IMR-90 (cell line): ENCODE measurements at regions not wholly inside any gene's neighbourhood (a gene's known extent, or its start where the extent isn't known, plus 50 kb on each side); places are given as distances from the start of the nearest gene placed in this dataset.

ENCODE experiments used
- ATAC-seq: fragments of 200-7000 bp; cut with Tn5 transposase; 2 replicates; pipeline ENCODE4 v1.9.1; 2020; ENCODE audit warnings: low read depth, mild to moderate bottlenecking, moderate library complexity
- BruUV-seq: library from RNA; stranded (reverse); fragments of 400-500 nt; replicated peaks from 2 replicates; lab custom pipeline; 2021; lab: Mats Ljungman, UMichigan
- CTCF ChIA-PET: fragments of 300-600 bp; formaldehyde crosslinking; extraction: SDS; loops from one replicate; lab custom pipeline; 2021; ENCODE audit warnings: antibody characterized with exemption; lab: Yijun Ruan, JAX
- POLR2A ChIA-PET: fragments of 300-600 bp; sonication (Branson Sonifier 250); formaldehyde crosslinking; loops from one replicate; lab custom pipeline; 2022; ENCODE audit warnings: antibody characterized with exemption; ENCODE audit not compliant: unreplicated experiment; lab: Charles Lee
- DNase-seq: peaks from one replicate; pipeline ENCODE4 v3.0.0; 2013
- H2AFZ ChIP-seq: replicated peaks from 2 replicates; pipeline ENCODE3; 2013; ENCODE audit warnings: low read length, mild to moderate bottlenecking; ENCODE audit not compliant: poor library complexity
- H2AK5ac ChIP-seq: 2 replicates; pipeline ENCODE4 v1.6.1; 2013; ENCODE audit warnings: low read depth, low read length, inconsistent platforms
- H2AK9ac ChIP-seq: replicated peaks from 2 replicates; pipeline ENCODE3; 2013; ENCODE audit warnings: mild to moderate bottlenecking, low read depth, low read length, moderate library complexity; ENCODE audit not compliant: poor library complexity
- H2BK120ac ChIP-seq: 2 replicates; pipeline ENCODE4 v1.6.1; 2013; ENCODE audit warnings: low read depth, low read length, inconsistent platforms
- H2BK15ac ChIP-seq: 3 replicates; pipeline ENCODE4 v1.6.1; 2013; ENCODE audit warnings: low read depth, low read length, inconsistent platforms
- H2BK20ac ChIP-seq: 2 replicates; pipeline ENCODE4 v1.6.1; 2013; ENCODE audit warnings: low read depth, mild to moderate bottlenecking, inconsistent platforms, low read length, moderate library complexity
- H2BK5ac ChIP-seq: 2 replicates; pipeline ENCODE4 v1.6.1; 2013; ENCODE audit warnings: mild to moderate bottlenecking, low read depth, low read length, inconsistent platforms; ENCODE audit not compliant: poor library complexity, severe bottlenecking
- H3K14ac ChIP-seq: replicated peaks from 2 replicates; pipeline ENCODE4 v1.6.1; 2013; ENCODE audit warnings: low read depth, low read length, inconsistent platforms
- H3K18ac ChIP-seq: 2 replicates; pipeline ENCODE4 v1.6.1; 2013; ENCODE audit warnings: low read depth, low read length, control low read depth
- H3K23ac ChIP-seq: 2 replicates; pipeline ENCODE4 v1.6.1; 2013; ENCODE audit warnings: low read depth, low read length, inconsistent platforms
- H3K27ac ChIP-seq: 2 replicates; pipeline ENCODE4 v1.5.1; 2013; ENCODE audit warnings: mild to moderate bottlenecking, control low read depth, low read length; ENCODE audit not compliant: insufficient read depth
- H3K27me3 ChIP-seq: 2 replicates; pipeline ENCODE4 v1.6.1; 2013; ENCODE audit warnings: low read length; ENCODE audit not compliant: control insufficient read depth, insufficient read depth
- H3K36me3 ChIP-seq: 2 replicates; pipeline ENCODE4 v1.6.1; 2013; ENCODE audit warnings: low read length, mixed read lengths; ENCODE audit not compliant: control insufficient read depth, insufficient read depth
- H3K4ac ChIP-seq: 2 replicates; pipeline ENCODE4 v1.6.1; 2013; ENCODE audit warnings: low read depth, low read length, inconsistent platforms
- H3K4me1 ChIP-seq: 2 replicates; pipeline ENCODE4 v1.6.1; 2013; ENCODE audit warnings: low read length, mixed read lengths; ENCODE audit not compliant: control insufficient read depth, insufficient read depth
- H3K4me2 ChIP-seq: 2 replicates; pipeline ENCODE4 v1.6.1; 2013; ENCODE audit warnings: low read depth, mild to moderate bottlenecking, control low read depth, low read length, moderate library complexity
- H3K4me3 ChIP-seq: 2 replicates; pipeline ENCODE4 v1.5.1; 2013; ENCODE audit warnings: low read depth, mild to moderate bottlenecking, control low read depth, low read length, moderate library complexity; ENCODE audit not compliant: insufficient read depth
- H3K56ac ChIP-seq: 2 replicates; pipeline ENCODE4 v1.6.1; 2013; ENCODE audit warnings: low read length, inconsistent platforms; ENCODE audit not compliant: insufficient read depth; ENCODE audit errors: extremely low read depth
- H3K79me1 ChIP-seq, 2 experiments: 2 replicates each; pipeline ENCODE4 v1.6.1; 2013; ENCODE audit warnings: low read length in 2 of 2, inconsistent platforms in 1 of 2, low read depth in 1 of 2
- H3K9ac ChIP-seq: 2 replicates; pipeline ENCODE4 v1.6.1; 2013; ENCODE audit warnings: low read depth, low read length, control low read depth
- H3K9me1 ChIP-seq: 2 replicates; pipeline ENCODE4 v1.6.1; 2013; ENCODE audit warnings: low read length, inconsistent platforms; ENCODE audit not compliant: insufficient read depth
- H3K9me3 ChIP-seq: 2 replicates; pipeline ENCODE4 v1.6.1; 2013; ENCODE audit warnings: low read length; ENCODE audit not compliant: control insufficient read depth, insufficient read depth
- H4K20me1 ChIP-seq: 2 replicates; pipeline ENCODE4 v1.6.1; 2013; ENCODE audit warnings: low read length, inconsistent platforms; ENCODE audit not compliant: insufficient read depth
- H4K5ac ChIP-seq: 2 replicates; pipeline ENCODE4 v1.6.1; 2013; ENCODE audit warnings: mild to moderate bottlenecking, low read depth, low read length, control low read depth
- H4K8ac ChIP-seq, 2 experiments: 2 replicates each; pipeline ENCODE4 v1.6.1; 2013; ENCODE audit warnings: low read depth in 2 of 2, low read length in 2 of 2, control low read depth in 1 of 2, inconsistent platforms in 1 of 2
- H4K91ac ChIP-seq: 2 replicates; pipeline ENCODE4 v1.6.1; 2013; ENCODE audit warnings: low read depth, low read length, inconsistent platforms; ENCODE audit not compliant: insufficient read depth
- BHLHE40 ChIP-seq: fragments of 150-350 bp; IDR thresholded peaks from 2 replicates; pipeline ENCODE4 v1.6.1; 2016; ENCODE audit warnings: mild to moderate bottlenecking, low read depth, low read length
- CEBPB ChIP-seq: IDR thresholded peaks from 2 replicates; pipeline ENCODE4 v1.6.1; 2012; ENCODE audit warnings: low read depth, low read length, improper control_type of control experiment
- ELK1 ChIP-seq: fragments of 150-350 bp; IDR thresholded peaks from 2 replicates; pipeline ENCODE4 v1.6.1; 2016; ENCODE audit warnings: low read depth, mild to moderate bottlenecking, low read length, moderate library complexity, borderline replicate concordance
- WGBS, 2 experiments: methylation state at CpG; one replicate each; pipeline versions ENCODE4 v1.1.5 to v1.1.7; 2013; ENCODE audit warnings: missing lambda C conversion rate in 2 of 2; ENCODE audit not compliant: insufficient read length in 1 of 2; ENCODE audit errors: extremely low coverage in 2 of 2; 5-methylcytosine and 5-hydroxymethylcytosine counted together
- dilution Hi-C: fragments of 300-500 bp; cut with HindIII; formaldehyde crosslinking; loops from one replicate; pipeline ENCODE4 v1.14.3; 2018; ENCODE audit warnings: low sequenced_read_pairs; ENCODE audit not compliant: unreplicated experiment
- in situ Hi-C: fragments of 300-500 bp; cut with MboI; formaldehyde crosslinking; loops from 3 replicates; pipeline ENCODE4 v1.14.3; 2019; ENCODE audit warnings: low sequenced_read_pairs, inconsistent platforms, mixed read lengths
- intact Hi-C: fragments of 100-400 bp; cut with micrococcal nuclease; formaldehyde crosslinking; loops from 2 replicates; pipeline ENCODE4 v1.10.0; 2022

GRCh38 chr15:81882504-81882903, 163.3 kb downstream of the MEX3B start:
- no peaks in the 10 kb centered on the region for H3K79me1 ChIP-seq
- H2BK20ac ChIP-seq = no peak overlapping the region
- CTCF ChIA-PET = no interaction called here
- no peak overlapping the region for H4K91ac ChIP-seq
- no peak overlapping the region for H2AFZ ChIP-seq
- ATAC-seq = no peak
- no peak overlapping the region for H2AK5ac ChIP-seq
- H2BK15ac ChIP-seq = no peak overlapping the region
- TF ChIP-seq ELK1 (no peak), CEBPB (no peak), BHLHE40 (no peak)
- H3K4me1 ChIP-seq = peaks cover 2% of the 10 kb centered on the region; the same call in 1 of the 2 replicates
- dilution Hi-C loops = no loop called here
- POLR2A ChIA-PET = no interaction called here
- H2AK9ac ChIP-seq = no peak overlapping the region
- H3K23ac ChIP-seq = no peak overlapping the region
- no peak overlapping the region for H3K4ac ChIP-seq
- H3K18ac ChIP-seq = no peak overlapping the region
- no peak overlapping the region for H3K27ac ChIP-seq
- H4K8ac ChIP-seq = no peak overlapping the region
- no TSS peak for BruUV-seq
- WGBS, 2 experiments = no CpG with 5 or more reads among the region's 5 CpGs
- no peaks in the 10 kb centered on the region for H3K36me3 ChIP-seq
- H3K4me3 ChIP-seq = no peak overlapping the region
- no peaks in the 10 kb centered on the region for H3K27me3 ChIP-seq
- no peaks in the 10 kb centered on the region; the same call in 1 of the 2 replicates for H3K9me1 ChIP-seq
- in situ Hi-C loops = no loop called here
- H3K4me2 ChIP-seq = no peak overlapping the region
- H3K9me3 ChIP-seq = no peaks in the 10 kb centered on the region
- no peak overlapping the region for H3K56ac ChIP-seq
- no peak overlapping the region for H4K5ac ChIP-seq
- H3K14ac ChIP-seq = no peak overlapping the region
- H4K20me1 ChIP-seq = no peaks in the 10 kb centered on the region
- intact Hi-C loops = no loop called here
- no peak overlapping the region for H3K9ac ChIP-seq
- no peak overlapping the region for H2BK5ac ChIP-seq
- H2BK120ac ChIP-seq = no peak overlapping the region
- DNase-seq = no peak
